ENCODE measurements at regions not wholly inside any gene's neighbourhood (a gene's known extent, or its start where the extent isn't known, plus 50 kb on each side); places are given as distances from the start of the nearest gene placed in this dataset.

DNA sequence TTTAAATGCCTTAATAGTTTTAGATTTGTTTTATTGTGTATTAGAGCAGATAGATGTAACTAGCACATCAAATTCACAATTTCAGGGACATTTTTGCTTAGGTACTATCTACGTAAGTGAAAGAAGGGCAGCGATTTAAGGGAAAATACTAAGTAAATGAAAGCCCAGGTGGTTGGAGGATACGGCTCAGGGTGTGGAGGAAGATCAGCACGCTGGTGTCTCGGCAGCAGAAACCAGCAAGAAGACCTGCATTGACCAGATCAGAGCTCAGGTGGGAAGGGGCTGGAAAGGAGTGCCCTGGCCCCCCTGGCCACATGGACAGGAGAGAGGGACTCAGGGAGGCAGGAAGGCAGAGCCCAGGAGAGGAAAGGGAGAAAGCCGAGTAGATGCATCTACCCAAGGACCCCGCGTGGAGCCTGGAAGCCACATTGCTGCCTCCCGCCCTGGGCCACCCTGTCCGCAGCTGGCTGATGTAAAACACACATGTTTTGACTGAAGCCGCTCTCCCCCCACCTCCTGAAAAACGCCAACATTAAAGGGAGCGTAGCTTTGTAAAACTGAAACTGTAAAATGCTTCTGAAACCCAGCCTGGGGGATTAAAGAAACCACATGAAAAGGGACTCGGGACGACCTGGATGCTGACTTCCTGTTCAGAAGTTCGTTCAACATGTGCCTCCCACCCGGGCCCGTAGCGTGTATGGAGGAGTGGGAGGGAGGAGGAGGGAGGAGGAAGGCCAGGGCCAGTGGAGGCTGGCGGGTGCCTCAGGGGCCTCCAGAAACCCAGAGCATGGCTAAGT is 72.6 kb upstream of the TARDBP start:
- 48 to 69% (median 57%) methylated on average over 20 of the region's 20 CpGs for WGBS, 5 donors
- peak in 1 of 2 donors; percentile 60 for DNase-seq
- intact Hi-C loops (cut with DNase I; ENCODE audit: low total_unique reads): no loop called here
- TF ChIP-seq, protein P1, sequence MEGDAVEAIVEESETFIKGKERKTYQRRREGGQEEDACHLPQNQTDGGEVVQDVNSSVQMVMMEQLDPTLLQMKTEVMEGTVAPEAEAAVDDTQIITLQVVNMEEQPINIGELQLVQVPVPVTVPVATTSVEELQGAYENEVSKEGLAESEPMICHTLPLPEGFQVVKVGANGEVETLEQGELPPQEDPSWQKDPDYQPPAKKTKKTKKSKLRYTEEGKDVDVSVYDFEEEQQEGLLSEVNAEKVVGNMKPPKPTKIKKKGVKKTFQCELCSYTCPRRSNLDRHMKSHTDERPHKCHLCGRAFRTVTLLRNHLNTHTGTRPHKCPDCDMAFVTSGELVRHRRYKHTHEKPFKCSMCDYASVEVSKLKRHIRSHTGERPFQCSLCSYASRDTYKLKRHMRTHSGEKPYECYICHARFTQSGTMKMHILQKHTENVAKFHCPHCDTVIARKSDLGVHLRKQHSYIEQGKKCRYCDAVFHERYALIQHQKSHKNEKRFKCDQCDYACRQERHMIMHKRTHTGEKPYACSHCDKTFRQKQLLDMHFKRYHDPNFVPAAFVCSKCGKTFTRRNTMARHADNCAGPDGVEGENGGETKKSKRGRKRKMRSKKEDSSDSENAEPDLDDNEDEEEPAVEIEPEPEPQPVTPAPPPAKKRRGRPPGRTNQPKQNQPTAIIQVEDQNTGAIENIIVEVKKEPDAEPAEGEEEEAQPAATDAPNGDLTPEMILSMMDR (IDR thresholded peaks at IDR 0.05): no peak
- no peak for TF ChIP-seq POLR2A (IDR thresholded peaks at IDR 0.05)
- TF ChIP-seq EP300 (IDR thresholded peaks at IDR 0.05): no peak
- no peak for TF ChIP-seq POLR2AphosphoS5 (IDR thresholded peaks at IDR 0.05)
- no peaks in the 10 kb centered on the region for H3K36me3 ChIP-seq
- peaks cover 0 to 29% (median 0%) of the 10 kb centered on the region in 3 donors for H3K27me3 ChIP-seq
- no peak overlapping the region for H3K4me3 ChIP-seq
- H3K4me1 ChIP-seq: peaks cover 18 to 43% (median 39%) of the 10 kb centered on the region in 4 donors
- no peaks in the 10 kb centered on the region for H3K9me3 ChIP-seq
- H3K27ac ChIP-seq: no peak overlapping the region

DNA sequence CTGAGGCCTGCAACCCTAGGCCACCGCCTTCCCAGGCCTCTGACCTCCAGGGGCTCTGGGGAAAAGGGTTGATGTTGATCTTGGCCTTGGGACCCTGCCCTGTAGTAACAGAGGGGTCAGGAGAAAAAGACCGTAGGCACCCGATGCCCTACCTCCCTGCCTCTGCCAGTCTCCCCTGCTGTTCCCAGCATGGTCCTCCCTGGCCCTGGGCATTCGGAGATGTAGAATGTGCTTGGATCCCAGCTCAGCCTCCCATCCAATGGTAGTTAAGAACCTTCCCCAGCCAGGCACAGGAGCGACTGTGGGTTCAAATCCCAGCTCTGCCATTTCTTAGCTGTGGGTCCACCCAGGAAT is 72.0 kb upstream of the TARDBP start:
- no peaks in the 10 kb centered on the region for H3K9me3 ChIP-seq
- intact Hi-C loops (cut with DNase I; ENCODE audit: low total_unique reads): no loop called here
- peaks cover 0 to 25% (median 0%) of the 10 kb centered on the region in 3 donors for H3K27me3 ChIP-seq
- 84 to 96% (median 93%) methylated on average over 5 of the region's 5 CpGs for WGBS, 5 donors
- DNase-seq: no peak
- peaks cover 18 to 43% (median 39%) of the 10 kb centered on the region in 4 donors for H3K4me1 ChIP-seq
- no peak for TF ChIP-seq POLR2AphosphoS5 (IDR thresholded peaks at IDR 0.05)
- TF ChIP-seq, protein P1 (IDR thresholded peaks at IDR 0.05): no peak
- no peak for TF ChIP-seq POLR2A (IDR thresholded peaks at IDR 0.05)
- TF ChIP-seq EP300 (IDR thresholded peaks at IDR 0.05): no peak
- no peak overlapping the region for H3K4me3 ChIP-seq
- H3K36me3 ChIP-seq: no peaks in the 10 kb centered on the region
- H3K27ac ChIP-seq: no peak overlapping the region

DNA sequence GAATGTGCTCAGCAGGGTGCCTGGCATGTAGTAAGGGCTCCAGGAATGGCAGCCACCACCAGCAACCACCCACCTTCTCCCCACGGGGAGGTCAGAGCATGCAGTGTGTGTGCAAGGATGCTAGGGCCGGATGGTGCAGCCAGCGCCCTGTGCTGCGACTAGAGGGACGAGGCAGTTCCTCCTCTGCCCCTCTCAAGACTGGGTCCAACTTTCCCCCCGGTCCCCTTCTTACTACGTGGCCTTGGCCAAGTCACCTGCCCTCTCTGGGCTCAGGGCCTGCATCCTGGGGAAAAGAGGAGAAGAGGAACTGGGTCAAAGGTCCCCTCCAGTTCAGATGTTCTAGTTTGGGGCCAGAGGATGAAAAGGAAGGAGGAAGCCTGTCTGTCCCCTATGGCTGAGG is 71.6 kb upstream of the TARDBP start:
- DNase-seq: no peak
- H3K4me3 ChIP-seq: no peak overlapping the region
- intact Hi-C loops (cut with DNase I; ENCODE audit: low total_unique reads): no loop called here
- peaks cover 18 to 43% (median 39%) of the 10 kb centered on the region in 4 donors for H3K4me1 ChIP-seq
- H3K9me3 ChIP-seq: no peaks in the 10 kb centered on the region
- TF ChIP-seq EP300 (IDR thresholded peaks at IDR 0.05): no peak
- 85 to 93% (median 90%) methylated on average over 3 to 7 of the region's 7 CpGs for WGBS, 5 donors
- no peak overlapping the region for H3K27ac ChIP-seq
- peaks cover 0 to 24% (median 0%) of the 10 kb centered on the region in 3 donors for H3K27me3 ChIP-seq
- no peaks in the 10 kb centered on the region for H3K36me3 ChIP-seq

DNA sequence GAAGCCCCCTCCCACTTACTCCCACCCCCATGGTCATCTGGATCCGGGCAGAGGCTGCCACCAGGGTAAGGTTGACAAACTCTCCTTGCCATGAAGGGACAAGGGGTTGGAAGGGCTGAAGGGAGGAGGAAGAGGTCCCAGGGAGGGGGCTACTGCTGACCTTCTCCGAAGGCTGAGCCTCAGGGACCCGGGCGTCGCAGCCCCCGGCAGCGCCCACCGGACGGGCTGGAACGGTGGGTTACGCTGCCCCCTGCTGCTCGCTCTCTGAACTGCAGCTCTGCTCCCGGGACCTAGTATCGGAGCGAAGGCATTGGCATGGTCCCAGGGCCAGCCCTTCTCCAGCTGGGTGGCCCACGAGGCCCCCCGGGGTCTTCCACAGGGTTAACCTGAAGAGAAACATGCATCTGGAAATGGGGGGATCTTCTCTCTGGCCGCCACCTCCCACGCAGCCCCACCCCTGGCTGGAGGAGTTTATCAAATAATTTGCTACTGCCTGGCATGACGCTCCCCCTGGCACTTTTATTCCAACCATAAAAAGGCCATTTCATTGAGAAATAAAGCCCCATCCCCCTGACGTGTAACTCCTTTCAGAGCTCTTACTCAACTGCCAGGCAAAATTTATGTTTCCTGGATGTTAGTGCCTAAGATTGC is 70.4 kb upstream of the TARDBP start:
- H3K9me3 ChIP-seq: no peaks in the 10 kb centered on the region
- no peak overlapping the region for H3K4me3 ChIP-seq
- no peak for TF ChIP-seq POLR2A (IDR thresholded peaks at IDR 0.05)
- TF ChIP-seq, protein P1 (IDR thresholded peaks at IDR 0.05): peak in 5 of 7 experiments; percentile 59 to 96 (median 89)
- peaks cover 18 to 43% (median 39%) of the 10 kb centered on the region in 4 donors for H3K4me1 ChIP-seq
- no peaks in the 10 kb centered on the region for H3K36me3 ChIP-seq
- peaks cover 0 to 24% (median 0%) of the 10 kb centered on the region in 3 donors for H3K27me3 ChIP-seq
- no peak overlapping the region for H3K27ac ChIP-seq
- intact Hi-C loops (cut with DNase I; ENCODE audit: low total_unique reads): no loop called here
- DNase-seq: peak; percentile 67 to 84
- 3 to 6% (median 5%) methylated on average over 8 to 21 of the region's 21 CpGs for WGBS, 5 donors

DNA sequence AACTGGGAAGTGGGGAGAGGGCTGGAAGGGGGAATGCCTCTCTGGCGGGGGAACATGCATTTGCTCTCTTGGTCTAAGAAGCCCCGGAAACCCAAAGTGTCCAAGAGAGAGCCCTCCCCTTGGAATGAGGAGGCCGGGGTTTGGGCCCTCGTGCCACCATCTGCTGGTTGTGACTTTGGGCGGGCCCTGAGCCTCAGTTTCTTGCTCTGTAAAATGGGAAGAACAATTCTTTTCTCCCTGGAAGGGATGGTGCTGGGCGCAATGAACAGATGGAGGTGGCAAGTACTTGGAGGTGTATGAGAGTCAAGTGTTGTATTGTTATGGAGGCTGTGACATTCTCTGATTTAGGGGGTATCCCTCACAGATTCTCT is 69.9 kb upstream of the TARDBP start:
- Histone ChIP-seq H3K4me3 (no peak overlapping the region), H3K27me3 (peaks cover 0 to 24% (median 0%) of the 10 kb centered on the region in 3 donors), H3K27ac (no peak overlapping the region), H3K9me3 (no peaks in the 10 kb centered on the region), H3K36me3 (no peaks in the 10 kb centered on the region), H3K4me1 (peaks cover 18 to 43% (median 37%) of the 10 kb centered on the region in 4 donors)
- TF ChIP-seq EP300 (IDR thresholded peaks at IDR 0.05): no peak
- TF ChIP-seq, protein P1 (IDR thresholded peaks at IDR 0.05): no peak
- no peak for TF ChIP-seq POLR2A (IDR thresholded peaks at IDR 0.05)
- TF ChIP-seq POLR2AphosphoS5 (IDR thresholded peaks at IDR 0.05): no peak
- no peak for DNase-seq
- 78 to 89% (median 85%) methylated on average over 6 of the region's 6 CpGs for WGBS, 5 donors
- intact Hi-C loops (cut with DNase I; ENCODE audit: low total_unique reads): no loop called here
